GM18520 (cell line): ENCODE measurements at regions not wholly inside any gene's neighbourhood (a gene's known extent, or its start where the extent isn't known, plus 50 kb on each side); places are given as distances from the start of the nearest gene placed in this dataset.

Source experiments
- ATAC-seq: cut with Tn5 transposase; IDR thresholded peaks from one replicate; pipeline ENCODE4 v1.9.1; 2021; ENCODE audit not compliant: unreplicated experiment

DNA sequence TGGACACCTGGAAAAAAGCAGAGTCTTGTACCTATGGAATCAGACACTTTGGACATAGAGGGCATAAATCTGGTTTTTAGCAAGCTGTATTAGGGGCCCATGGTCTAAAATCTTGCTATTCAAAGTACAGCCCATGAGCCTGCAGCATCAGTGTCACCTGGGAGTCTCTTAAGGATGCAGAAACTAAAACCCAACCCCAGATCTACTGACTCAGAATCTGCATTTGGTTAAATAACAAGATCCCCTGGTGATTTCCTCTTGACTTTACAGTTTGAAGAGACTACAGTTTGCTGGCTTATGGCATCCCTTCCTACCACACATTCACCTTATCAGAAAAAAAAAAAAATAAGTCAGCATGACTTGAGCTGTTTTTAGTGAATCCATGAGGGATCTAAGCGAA, 74.9 kb upstream of the NR2F2 start:
- no peak for ATAC-seq

DNA sequence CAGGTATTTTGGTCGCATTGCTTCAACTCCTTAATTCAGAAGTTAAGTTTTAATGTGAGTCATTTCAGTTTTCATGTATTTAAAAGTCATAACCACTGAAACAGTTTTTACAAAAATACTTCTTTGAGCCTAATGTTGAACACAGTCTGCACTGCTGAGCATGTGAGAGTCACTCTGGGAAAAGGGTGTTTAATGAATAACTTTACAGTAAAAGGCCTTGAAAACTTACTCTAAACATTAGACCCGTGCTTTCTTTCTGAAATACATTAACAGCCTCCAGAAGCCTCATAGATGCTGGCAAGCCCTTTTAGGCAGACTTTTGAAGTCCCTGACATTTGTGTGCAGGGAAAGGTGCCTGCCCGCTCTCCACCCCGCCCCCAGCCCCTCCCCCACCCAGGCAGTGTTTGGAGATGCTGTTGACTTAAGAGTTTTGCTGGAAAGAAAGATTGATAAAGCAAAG, 68.9 kb upstream of the NR2F2 start:
- no peak for ATAC-seq

DNA sequence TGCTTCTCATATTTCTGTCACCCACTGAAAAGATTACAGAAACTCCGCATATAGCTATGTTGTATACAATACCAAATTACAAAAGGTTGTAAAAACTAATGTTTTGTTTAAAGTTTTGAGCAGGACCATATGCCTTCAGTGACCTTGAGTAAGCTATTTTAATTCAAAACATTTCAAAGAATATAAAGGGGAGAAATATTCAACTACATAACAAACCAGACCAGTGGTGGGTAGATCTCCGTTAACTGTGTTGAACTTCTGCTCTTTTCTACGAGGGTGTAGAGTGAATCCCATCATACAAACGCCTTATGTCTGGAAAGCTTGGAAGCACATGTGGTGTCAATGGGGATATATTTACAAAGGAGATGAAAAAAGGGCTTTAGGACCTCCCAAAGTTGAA, 68.4 kb upstream of the NR2F2 start:
- ATAC-seq: no peak

DNA sequence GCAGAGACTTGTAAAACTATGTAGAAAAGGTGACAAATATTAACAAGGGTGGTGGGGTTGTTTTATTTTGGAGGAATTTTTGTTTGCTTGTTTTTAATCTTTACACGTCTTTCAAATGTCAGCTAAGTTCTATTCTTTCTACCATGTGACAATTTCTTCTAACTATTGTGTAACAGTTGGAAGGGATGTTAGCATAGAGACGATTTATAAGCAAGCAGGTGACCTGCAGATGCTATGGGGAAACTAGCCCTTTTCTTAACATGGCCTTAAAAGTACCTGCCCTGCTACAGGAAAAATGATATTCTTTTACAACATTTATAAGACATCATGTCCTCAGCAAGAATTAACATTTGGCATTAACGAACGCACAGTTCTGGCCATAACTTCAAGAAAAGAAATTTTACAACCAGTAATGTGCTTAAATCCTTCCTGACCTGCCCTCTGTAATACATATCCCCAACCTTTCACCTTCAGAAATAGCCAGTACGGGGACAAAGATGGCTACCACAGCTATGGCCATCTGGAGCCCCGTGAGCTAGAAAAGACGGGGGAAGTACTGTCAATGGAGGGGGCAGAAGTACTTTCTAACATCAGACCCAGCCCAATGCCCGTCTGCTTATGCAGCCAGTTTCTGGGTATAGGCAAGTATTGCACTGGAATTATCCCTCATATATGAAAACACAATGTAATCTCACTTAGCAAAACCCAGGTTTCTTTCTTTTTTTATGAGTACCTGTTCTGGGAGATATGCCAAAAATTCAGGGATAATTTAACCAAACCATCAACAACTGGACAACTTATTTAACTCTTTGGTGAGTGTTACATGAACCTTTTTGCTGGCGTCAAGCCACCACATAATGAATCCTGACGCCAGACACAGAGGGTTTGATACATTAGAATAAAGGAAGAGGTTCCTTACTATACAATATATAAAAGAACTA, 67.7 kb upstream of the NR2F2 start:
- no peak for ATAC-seq

DNA sequence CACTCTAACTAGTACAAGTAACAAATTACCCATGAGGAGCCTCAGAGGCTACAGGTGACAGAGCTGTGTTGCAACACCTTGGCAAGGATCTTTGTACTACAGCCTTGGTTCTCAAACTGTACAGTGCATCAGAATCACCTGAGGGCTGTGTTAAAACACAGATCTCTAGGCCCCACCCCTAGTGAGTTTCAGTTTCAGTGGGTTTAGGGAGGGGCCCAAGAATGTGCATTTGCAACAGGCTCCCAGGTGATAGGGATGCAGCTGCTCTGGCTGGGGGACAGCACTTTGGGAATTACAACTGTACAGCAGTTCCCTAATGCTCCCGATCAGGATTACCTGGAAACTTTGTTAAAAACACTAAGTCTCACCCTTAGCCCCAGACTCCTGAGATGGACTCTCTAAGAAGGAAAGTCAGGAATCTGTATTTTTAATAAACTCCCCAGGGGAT, 66.1 kb upstream of the NR2F2 start:
- no peak for ATAC-seq

DNA sequence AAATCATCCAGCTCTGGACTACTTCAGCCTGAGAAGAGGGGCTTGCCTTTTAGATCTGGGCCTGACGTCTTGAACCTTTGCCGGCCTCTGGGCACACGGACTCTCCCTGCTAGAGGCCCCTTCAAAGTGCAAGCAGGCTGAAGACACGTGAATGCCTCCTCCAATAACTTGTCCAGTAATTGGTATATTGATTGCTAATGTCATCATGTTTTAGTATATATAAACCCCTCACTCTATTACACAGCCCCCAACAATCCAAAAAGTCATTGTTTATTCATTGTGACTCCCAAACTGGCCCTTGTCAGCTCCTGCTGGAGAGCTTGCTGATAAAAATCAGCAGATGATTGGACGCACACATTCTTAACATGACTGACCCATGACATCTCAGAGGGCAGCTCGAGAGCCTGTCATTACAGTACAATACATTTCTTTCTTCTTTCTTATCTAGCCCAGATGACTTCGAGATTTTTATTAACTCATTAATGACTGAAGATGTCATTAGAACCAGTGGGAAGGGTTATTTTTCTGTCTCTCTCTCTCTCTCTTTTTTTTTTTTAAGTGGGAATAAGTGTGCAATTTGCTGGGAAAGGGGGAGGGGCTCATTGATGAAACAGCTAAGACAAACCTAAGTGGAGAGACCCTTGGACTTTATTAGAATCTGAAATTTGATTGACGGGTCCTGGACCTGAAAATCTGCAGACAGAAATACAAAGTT, 65.5 kb upstream of the NR2F2 start:
- ATAC-seq: no peak

DNA sequence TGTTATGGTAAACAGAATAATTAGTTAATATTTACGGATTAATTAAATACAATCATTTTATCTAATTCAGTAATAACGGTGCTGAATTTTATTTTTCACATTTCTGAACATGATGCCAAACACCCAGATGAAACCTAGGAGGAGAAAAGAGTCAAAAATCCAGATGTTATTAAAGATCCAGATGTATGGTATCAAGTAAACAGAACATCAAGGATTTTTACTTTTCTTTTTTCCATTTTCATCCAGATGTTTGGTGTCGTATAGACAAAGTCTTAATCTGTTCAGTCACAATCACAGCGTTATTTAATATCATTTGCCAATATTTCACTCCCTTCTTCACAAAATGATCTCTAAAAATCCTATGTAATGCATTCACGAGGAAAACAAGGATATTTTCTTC, 64.0 kb upstream of the NR2F2 start:
- ATAC-seq: no peak

DNA sequence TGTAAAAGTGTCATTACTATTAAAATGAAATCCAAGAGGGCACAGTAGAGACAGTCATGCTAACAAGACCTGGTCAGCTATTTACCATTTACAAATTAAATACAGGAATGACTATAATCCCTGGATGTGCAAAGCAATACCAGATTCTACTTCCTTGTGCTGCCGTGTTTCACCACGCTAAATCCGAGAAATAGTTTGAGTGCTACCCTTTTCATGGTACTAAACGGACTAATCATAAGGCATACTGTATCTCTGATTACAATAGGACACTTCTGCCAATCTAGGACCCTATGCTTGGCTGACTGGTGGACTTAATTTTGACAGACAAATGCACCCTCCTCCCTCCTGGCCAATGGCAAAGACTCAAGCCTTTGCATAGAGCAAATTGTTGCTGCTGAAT, 63.0 kb upstream of the NR2F2 start:
- no peak for ATAC-seq

DNA sequence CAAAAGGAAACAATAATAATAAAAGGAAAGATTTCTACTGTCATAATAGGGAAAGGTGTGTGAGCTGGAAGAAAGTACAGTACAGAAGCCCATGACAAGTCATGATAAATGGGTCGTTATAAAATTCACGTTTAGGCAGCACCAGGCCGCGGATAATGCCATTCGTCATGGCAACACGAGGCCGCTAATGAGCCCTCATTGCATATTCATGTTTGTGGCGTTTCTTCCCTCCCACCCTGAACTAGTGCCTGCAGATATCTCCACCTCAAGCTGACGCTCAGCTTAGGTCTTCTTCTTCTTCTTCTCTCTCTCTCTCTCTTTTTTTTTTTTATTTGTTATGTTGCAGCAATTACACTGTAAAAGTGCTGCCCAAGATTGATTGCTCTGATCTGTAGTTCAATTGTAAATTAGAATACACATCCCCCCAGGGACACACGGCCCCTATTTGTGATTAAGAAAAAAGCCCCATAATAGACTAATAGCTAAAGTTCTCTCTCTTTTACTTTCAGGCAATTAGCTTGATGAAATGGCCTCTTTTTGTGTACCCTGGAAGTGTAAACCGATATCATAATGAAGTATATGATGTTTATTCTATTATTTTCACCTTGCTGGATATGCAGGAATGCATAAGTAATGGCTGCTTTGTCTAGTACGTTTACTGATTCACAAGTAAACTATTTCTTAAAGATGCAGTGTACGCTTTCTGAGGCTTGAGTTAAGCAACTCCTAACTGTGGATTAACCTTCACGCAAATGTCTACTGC, 61.9 kb upstream of the NR2F2 start:
- ATAC-seq: no peak

DNA sequence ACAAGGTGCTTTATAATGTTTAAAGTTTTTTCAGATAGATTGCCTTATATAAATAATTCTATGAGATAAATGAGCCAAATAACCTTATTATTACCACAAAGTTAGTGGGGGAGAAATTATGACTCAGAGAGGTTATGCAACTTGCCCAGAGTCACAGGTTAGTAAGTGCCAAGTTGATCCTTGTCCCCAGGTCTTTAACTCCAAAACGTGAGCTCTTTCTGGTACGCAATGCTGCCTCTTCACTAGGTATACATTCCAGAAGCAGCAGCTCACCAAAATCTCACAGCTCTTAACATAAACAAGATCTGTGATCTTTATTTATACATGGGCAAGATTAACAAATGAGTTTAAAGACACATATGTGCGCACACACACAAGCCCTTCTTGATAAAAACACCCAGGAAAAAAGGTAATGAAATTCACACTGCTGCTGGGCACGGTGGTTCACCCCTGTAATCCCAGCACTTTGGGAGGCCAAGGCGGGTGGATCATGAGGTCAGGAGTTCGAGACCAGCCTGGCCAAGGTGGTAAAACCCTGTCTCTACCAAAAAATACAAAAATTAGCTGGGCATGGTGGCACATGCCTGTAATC, 59.8 kb upstream of the NR2F2 start:
- no peak for ATAC-seq

DNA sequence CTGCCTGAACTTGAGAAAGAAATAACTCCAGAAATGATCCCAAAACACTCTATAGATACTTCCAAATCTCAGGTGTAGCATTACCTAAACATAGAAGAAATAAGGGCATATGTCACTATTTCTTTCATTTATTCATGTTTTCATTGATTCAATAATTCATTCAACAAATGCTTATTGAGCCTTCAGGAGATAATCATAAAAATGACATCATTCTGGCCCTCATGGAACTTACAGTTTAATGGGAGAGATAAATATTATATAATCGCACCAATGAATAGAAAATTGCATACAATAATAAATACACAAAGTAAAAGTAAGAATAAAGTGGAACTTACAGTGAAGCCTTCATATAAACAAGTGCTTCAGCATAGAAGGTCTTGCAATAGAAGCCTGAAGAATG, 58.1 kb upstream of the NR2F2 start:
- ATAC-seq: no peak

DNA sequence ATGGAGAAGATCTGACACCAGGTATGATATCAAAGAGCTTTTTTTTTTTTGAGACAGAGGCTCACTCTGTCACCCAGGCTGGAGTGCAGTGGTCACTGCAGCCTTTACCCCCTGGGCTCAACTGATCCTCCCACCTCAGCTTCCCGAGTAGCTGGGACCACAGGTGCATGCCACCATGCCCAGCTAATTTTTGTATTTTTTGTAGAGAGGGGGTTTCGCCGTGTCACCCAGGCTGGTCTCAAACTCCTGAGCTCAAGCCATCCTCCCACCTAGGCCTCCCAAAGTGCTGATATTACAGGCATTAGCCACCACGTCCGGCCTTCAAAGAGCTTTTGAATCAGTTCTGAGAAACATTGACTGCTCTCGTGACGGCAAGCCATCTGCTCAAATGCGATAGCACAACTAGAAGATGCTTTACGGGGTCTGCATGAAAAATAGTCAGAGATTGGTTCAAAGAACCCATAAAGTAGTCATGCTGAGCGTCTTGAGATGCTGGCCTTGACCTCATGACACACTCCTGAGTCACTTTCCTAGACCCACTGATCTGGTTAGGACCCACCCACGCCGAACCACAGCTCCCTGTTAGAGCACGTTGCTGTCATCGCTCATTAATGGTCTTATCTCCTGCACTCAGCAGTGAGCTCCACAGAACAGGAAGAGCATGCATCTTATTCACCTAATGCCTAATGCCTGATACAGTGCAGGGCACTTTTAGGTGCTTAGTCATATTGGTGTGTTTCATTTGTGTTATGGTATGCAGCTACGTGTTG, 57.0 kb upstream of the NR2F2 start:
- ATAC-seq: no peak

DNA sequence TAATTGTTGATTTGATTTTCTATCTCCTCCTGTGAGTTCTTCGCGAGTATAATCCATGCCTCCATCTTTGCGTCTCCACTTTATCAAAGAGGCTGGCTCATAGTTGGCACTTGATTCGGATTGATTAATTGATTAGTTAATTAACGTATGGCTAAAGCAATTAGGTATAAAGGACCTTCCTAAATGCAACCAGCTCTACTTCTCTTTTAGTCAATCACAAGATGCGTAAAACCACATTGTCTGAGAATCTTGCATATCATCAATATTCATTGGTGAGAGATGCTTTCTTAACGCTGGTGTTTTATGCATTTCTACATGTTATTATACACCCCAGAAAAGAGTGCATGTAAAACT, 56.4 kb upstream of the NR2F2 start:
- ATAC-seq: no peak

DNA sequence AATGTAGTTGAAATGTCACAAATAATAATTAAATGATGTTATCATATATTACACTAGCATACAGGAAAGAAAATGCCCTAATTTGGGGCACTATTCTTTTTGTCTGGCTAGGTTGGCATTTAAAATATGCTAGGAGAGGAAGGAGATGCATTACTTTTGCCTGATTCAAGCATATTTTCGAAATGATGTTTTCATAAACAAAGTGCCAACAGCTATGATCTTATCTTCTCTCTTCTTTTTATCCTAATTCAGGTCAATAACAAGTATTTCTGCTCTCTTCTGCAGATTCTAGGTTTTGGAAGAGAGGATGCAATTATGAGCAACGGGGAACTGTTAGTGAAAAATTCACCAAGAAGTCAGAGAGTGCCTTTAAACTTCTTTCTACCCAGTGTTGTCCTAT, 55.8 kb upstream of the NR2F2 start:
- no peak for ATAC-seq

DNA sequence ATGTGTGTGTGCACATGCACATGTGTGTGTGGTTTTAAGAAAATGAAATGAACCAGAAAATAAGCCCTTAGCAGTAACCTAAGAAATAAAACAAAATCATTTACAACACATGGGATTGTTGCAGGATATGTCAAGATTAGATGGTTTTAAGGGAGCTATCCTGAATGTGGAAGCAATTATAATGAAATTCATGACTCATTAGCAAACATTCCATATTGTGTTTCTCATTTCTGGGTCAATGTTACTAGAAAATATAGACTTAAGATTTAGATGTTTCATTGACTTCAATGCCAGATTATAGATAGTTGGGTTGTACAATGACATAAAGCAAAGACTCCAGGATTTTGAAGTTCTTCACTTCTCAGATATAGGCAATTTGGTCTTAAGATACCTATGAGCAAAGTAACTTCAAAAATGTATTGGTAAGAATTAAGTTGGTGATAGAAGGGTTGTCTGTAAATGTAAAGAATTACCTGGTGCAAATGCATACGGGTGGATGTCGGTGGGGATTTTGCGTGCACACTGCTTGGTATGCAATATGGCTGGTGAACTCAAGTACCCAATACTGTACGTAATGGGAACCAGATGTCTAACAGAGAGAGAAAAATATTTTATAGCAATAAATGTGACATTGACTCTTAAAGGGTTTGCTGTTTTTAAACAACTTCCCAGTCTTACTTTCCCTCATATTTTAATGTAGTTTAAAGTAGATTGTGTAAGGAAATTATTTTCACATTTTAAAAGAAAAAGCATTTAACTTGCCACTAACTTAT, 53.9 kb upstream of the NR2F2 start:
- no peak for ATAC-seq
